HCT116 (cell line): ENCODE measurements at regions not wholly inside any gene's neighbourhood (a gene's known extent, or its start where the extent isn't known, plus 50 kb on each side); places are given as distances from the start of the nearest gene placed in this dataset.

Experiments used
- ATAC-seq: fragments of 200-7000 bp; cut with Tn5 transposase; 2 replicates; pipeline ENCODE4 v1.9.1; 2020; ENCODE audit warnings: mild to moderate bottlenecking, moderate library complexity
- BruUV-seq: library from RNA; stranded (reverse); fragments of 400-500 nt; replicated peaks from 2 replicates; lab custom pipeline; 2021; lab: Mats Ljungman, UMichigan
- CTCF ChIA-PET: fragments of 300-600 bp; sonication (Branson Sonifier 250); formaldehyde crosslinking; loops from one replicate; lab custom pipeline; 2021; ENCODE audit warnings: antibody characterized with exemption; lab: Charles Lee
- POLR2A ChIA-PET: fragments of 300-600, 350-600 bp; sonication (Branson Sonifier 250); formaldehyde crosslinking; loops from one replicate; lab custom pipeline; 2021; ENCODE audit warnings: antibody characterized with exemption; lab: Charles Lee
- RAD21 ChIA-PET, 2 experiments: fragments of 300-600 bp; sonication (Branson Sonifier 250); formaldehyde crosslinking; loops; one replicate each; lab custom pipeline; 2023; ENCODE audit warnings: low total read pairs in 2 of 2; ENCODE audit not compliant: uncharacterized antibody in 2 of 2, unreplicated experiment in 2 of 2, low non-redundant PET in 1 of 2; lab: Charles Lee
- DNase-seq: peaks from one replicate; pipeline ENCODE4 v3.0.0-alpha.2; 2010; ENCODE audit warnings: low read depth, low spot score
- H2AFZ ChIP-seq: fragments of 200-600 bp; shearing (Covaris generic), sonication (generic); 2 replicates; pipeline ENCODE4 v1.6.1; 2017; ENCODE audit warnings: low read depth, mixed run types, mixed read lengths, antibody characterized with exemption, low read length; ENCODE audit not compliant: poor library complexity, severe bottlenecking
- H3K27ac ChIP-seq: 2 replicates; pipeline ENCODE4 v1.5.1; 2012; ENCODE audit warnings: low read depth, low read length
- H3K27me3 ChIP-seq: fragments of 200-600 bp; sonication (generic); 2 replicates; pipeline ENCODE4 v1.6.1; 2016; ENCODE audit warnings: mixed run types, low read length, mixed read lengths; ENCODE audit not compliant: insufficient read depth
- H3K36me3 ChIP-seq, 2 experiments: fragments of 200-500 bp in 1 of 2; fragments of 200-600 bp in 1 of 2; sonication (Bioruptor generic) in 1 of 2; sonication (generic) in 1 of 2; 2 replicates each; pipeline versions ENCODE4 v1.5.1 to v1.6.1; 2014 to 2016; ENCODE audit warnings: low read length in 2 of 2, inconsistent platforms in 1 of 2, mixed read lengths in 1 of 2, mixed run types in 1 of 2; ENCODE audit not compliant: insufficient read depth in 2 of 2, control insufficient read depth in 1 of 2
- H3K4me1 ChIP-seq, 2 experiments: fragments of 200-600 bp in 1 of 2; sonication (generic) in 1 of 2; 2 replicates each; pipeline versions ENCODE4 v1.5.1 to v1.6.1; 2012 to 2017; ENCODE audit warnings: low read length in 2 of 2, inconsistent platforms in 1 of 2, mild to moderate bottlenecking in 1 of 2, mixed read lengths in 1 of 2, mixed run types in 1 of 2, moderate library complexity in 1 of 2; ENCODE audit not compliant: insufficient read depth in 2 of 2, control insufficient read depth in 1 of 2
- H3K4me2 ChIP-seq: fragments of 200-600 bp; sonication (generic); 2 replicates; pipeline ENCODE4 v1.6.1; 2017; ENCODE audit warnings: mixed run types, low read length, mixed read lengths
- H3K4me3 ChIP-seq, 2 experiments: fragments of 200-600 bp in 1 of 2; sonication (generic) in 1 of 2; replicated peaks in 1 of 2; 2 replicates each; pipeline ENCODE4 v1.5.1; 2011 to 2016; ENCODE audit warnings: low read length in 2 of 2, control low read depth in 1 of 2, low read depth in 1 of 2, mild to moderate bottlenecking in 1 of 2, mixed read lengths in 1 of 2, mixed run types in 1 of 2
- H3K79me2 ChIP-seq: fragments of 200-600 bp; sonication (generic); 2 replicates; pipeline ENCODE4 v1.6.1; 2017; ENCODE audit warnings: mild to moderate bottlenecking, mixed run types, low read length, moderate library complexity, mixed read lengths; ENCODE audit not compliant: insufficient read depth
- H3K9ac ChIP-seq: fragments of 200-600 bp; sonication (generic); 2 replicates; pipeline ENCODE4 v1.6.1; 2016; ENCODE audit warnings: low read length, mixed read lengths
- H3K9me2 ChIP-seq: fragments of 200-600 bp; sonication (generic), shearing (Covaris generic); 2 replicates; pipeline ENCODE4 v1.6.1; 2017; ENCODE audit warnings: mixed run types, mild to moderate bottlenecking, moderate library complexity; ENCODE audit not compliant: insufficient read depth
- H3K9me3 ChIP-seq, 2 experiments: fragments of 200-500 bp in 1 of 2; fragments of 200-600 bp in 1 of 2; sonication (Bioruptor generic) in 1 of 2; sonication (generic) in 1 of 2; 2 replicates each; pipeline ENCODE4 v1.6.1; 2014 to 2017; ENCODE audit warnings: low read length in 2 of 2, mixed read lengths in 2 of 2, inconsistent platforms in 1 of 2, low read depth in 1 of 2, mild to moderate bottlenecking in 1 of 2, mixed run types in 1 of 2, moderate library complexity in 1 of 2; ENCODE audit not compliant: control insufficient read depth in 1 of 2, insufficient read depth in 1 of 2
- H4K20me1 ChIP-seq: fragments of 200-600 bp; sonication (generic), shearing (Covaris generic); 2 replicates; pipeline ENCODE4 v1.6.1; 2017; ENCODE audit warnings: mixed run types, mild to moderate bottlenecking, moderate library complexity; ENCODE audit not compliant: insufficient read depth
- CBX3 ChIP-seq: IDR thresholded peaks from 2 replicates; pipeline ENCODE4 v1.6.1; 2012; ENCODE audit warnings: low read depth
- CEBPB ChIP-seq: IDR thresholded peaks from 2 replicates; pipeline ENCODE4 v1.6.1; 2012; ENCODE audit warnings: low read depth
- EGR1 ChIP-seq: IDR thresholded peaks from 2 replicates; pipeline ENCODE4 v1.6.1; 2012; ENCODE audit warnings: low read depth
- ELF1 ChIP-seq: IDR thresholded peaks from 2 replicates; pipeline ENCODE4 v1.6.1; 2012; ENCODE audit warnings: low read depth, borderline replicate concordance
- EZH2 ChIP-seq: fragments of 200-600 bp; sonication (generic); IDR thresholded peaks from 2 replicates; pipeline ENCODE4 v1.6.1; 2017; ENCODE audit warnings: antibody characterized with exemption, mixed run types
- EZH2phosphoT487 ChIP-seq: fragments of 200-600 bp; IDR thresholded peaks from 2 replicates; pipeline ENCODE4 v1.6.1; 2018; ENCODE audit warnings: antibody characterized with exemption, borderline replicate concordance
- JUND ChIP-seq: IDR thresholded peaks from 2 replicates; pipeline ENCODE4 v1.6.1; 2012
- POLR2A ChIP-seq: IDR thresholded peaks from 2 replicates; pipeline ENCODE4 v1.7.0; 2011; ENCODE audit warnings: borderline replicate concordance; ENCODE audit not compliant: insufficient read depth, insufficient read length; ENCODE audit errors: extremely low read depth
- RAD21 ChIP-seq: IDR thresholded peaks from 2 replicates; pipeline ENCODE4 v1.6.1; 2012; ENCODE audit warnings: low read depth, mild to moderate bottlenecking
- SIN3A ChIP-seq: IDR thresholded peaks from 2 replicates; pipeline ENCODE4 v1.6.1; 2012; ENCODE audit warnings: low read depth
- SP1 ChIP-seq: IDR thresholded peaks from 2 replicates; pipeline ENCODE4 v1.6.1; 2012; ENCODE audit warnings: low read depth
- SRF ChIP-seq: IDR thresholded peaks from 2 replicates; pipeline ENCODE4 v1.6.1; 2012; ENCODE audit warnings: low read depth
- TCF7L2 ChIP-seq: IDR thresholded peaks from 2 replicates; pipeline ENCODE4 v1.7.0; 2011; ENCODE audit warnings: borderline replicate concordance, inconsistent platforms; ENCODE audit not compliant: insufficient read depth, insufficient read length; ENCODE audit errors: extremely low read depth
- YY1 ChIP-seq: IDR thresholded peaks from 2 replicates; pipeline ENCODE4 v1.6.1; 2011; ENCODE audit warnings: low read length, low read depth, moderate library complexity, mild to moderate bottlenecking; ENCODE audit not compliant: insufficient replicate concordance; ENCODE audit errors: extremely low read depth
- ZFX ChIP-seq: fragments of 450-650 bp; IDR thresholded peaks from 2 replicates; pipeline ENCODE4 v1.6.1; 2017
- ZNF274 ChIP-seq: fragments of 200-500 bp; sonication (Bioruptor generic); IDR thresholded peaks from 2 replicates; pipeline ENCODE4 v1.6.1; 2014; ENCODE audit warnings: mild to moderate bottlenecking, low read depth, low read length, inconsistent platforms
- intact Hi-C: fragments of 100-400 bp; cut with micrococcal nuclease; formaldehyde crosslinking; loops from 2 replicates; pipeline ENCODE4 v1.10.0; 2022
- TF ChIP-seq, protein P1 (sequence below), 3 experiments: fragments of 200-600 bp in 1 of 3; sonication (generic) in 1 of 3; IDR thresholded peaks in 2 of 3; conservative IDR thresholded peaks in 1 of 3; 2 replicates each; pipeline ENCODE4 v1.5.1; 2012 to 2017; ENCODE audit warnings: low read depth in 2 of 3, low read length in 2 of 3, antibody characterized with exemption in 1 of 3, borderline replicate concordance in 1 of 3, control low read depth in 1 of 3, mild to moderate bottlenecking in 1 of 3, mixed read lengths in 1 of 3, mixed run types in 1 of 3, moderate library complexity in 1 of 3; ENCODE audit not compliant: insufficient read depth in 1 of 3
- TF ChIP-seq, protein P2 (sequence below): IDR thresholded peaks from 2 replicates; pipeline ENCODE4 v1.6.1; 2012; ENCODE audit warnings: low read depth
- TF ChIP-seq, protein P3 (sequence below): IDR thresholded peaks from 2 replicates; pipeline ENCODE4 v1.6.1; 2011; ENCODE audit warnings: mild to moderate bottlenecking, low read length, moderate library complexity; ENCODE audit not compliant: insufficient replicate concordance; ENCODE audit errors: extremely low read depth

GRCh38 chr5:90017239-90017638 is 392.3 kb downstream of the CETN3 start (continued):
- TF ChIP-seq ZFX, result no peak
- TF ChIP-seq SP1, result no peak
- no peak for TF ChIP-seq TCF7L2
- TF ChIP-seq ZNF274, result no peak
- no peak for TF ChIP-seq JUND
- TF ChIP-seq SRF, result no peak
- TF ChIP-seq POLR2A, result no peak
- no peak for TF ChIP-seq CBX3
- TF ChIP-seq, protein P1, sequence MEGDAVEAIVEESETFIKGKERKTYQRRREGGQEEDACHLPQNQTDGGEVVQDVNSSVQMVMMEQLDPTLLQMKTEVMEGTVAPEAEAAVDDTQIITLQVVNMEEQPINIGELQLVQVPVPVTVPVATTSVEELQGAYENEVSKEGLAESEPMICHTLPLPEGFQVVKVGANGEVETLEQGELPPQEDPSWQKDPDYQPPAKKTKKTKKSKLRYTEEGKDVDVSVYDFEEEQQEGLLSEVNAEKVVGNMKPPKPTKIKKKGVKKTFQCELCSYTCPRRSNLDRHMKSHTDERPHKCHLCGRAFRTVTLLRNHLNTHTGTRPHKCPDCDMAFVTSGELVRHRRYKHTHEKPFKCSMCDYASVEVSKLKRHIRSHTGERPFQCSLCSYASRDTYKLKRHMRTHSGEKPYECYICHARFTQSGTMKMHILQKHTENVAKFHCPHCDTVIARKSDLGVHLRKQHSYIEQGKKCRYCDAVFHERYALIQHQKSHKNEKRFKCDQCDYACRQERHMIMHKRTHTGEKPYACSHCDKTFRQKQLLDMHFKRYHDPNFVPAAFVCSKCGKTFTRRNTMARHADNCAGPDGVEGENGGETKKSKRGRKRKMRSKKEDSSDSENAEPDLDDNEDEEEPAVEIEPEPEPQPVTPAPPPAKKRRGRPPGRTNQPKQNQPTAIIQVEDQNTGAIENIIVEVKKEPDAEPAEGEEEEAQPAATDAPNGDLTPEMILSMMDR (IDR thresholded peaks at IDR 0.05 in 2 of 3, conservative IDR thresholded peaks at IDR 0.05 in 1 of 3; ENCODE audit: borderline replicate concordance in 1 of 3, insufficient read depth in 1 of 3, low read depth in 2 of 3, low read length in 2 of 3), result no peak

DNA sequence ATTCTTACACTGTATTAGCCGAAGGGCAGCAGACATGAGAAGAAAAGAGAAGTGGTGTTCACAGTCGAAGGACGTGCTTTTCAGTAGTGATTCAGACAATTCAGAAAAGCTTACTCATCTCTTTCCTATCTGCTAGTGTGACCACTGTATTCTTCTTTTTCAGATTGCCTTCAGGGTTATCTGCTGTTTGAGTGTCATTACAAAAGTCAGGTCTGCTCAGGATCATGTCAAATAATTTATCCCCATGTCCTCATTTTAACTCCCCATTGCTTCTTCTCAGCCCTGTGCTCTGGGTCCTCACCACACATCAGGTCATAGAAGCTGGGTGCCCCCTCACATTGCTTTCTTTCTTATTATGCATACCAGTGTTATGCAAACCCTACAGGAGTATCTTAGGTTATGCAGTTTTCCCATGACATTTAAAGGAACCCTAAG is 394.0 kb downstream of the CETN3 start:
- DNase-seq, result no peak
- no peak overlapping the region for H3K9ac ChIP-seq
- TF ChIP-seq JUND (no peak), EGR1 (no peak), EZH2phosphoT487 (no peak), CBX3 (no peak), TCF7L2 (no peak), RAD21 (no peak), SIN3A (no peak), YY1 (no peak), POLR2A (no peak), CEBPB (no peak), ELF1 (no peak), ZNF274 (no peak), SP1 (no peak), EZH2 (no peak)
- TF ChIP-seq, protein P2, sequence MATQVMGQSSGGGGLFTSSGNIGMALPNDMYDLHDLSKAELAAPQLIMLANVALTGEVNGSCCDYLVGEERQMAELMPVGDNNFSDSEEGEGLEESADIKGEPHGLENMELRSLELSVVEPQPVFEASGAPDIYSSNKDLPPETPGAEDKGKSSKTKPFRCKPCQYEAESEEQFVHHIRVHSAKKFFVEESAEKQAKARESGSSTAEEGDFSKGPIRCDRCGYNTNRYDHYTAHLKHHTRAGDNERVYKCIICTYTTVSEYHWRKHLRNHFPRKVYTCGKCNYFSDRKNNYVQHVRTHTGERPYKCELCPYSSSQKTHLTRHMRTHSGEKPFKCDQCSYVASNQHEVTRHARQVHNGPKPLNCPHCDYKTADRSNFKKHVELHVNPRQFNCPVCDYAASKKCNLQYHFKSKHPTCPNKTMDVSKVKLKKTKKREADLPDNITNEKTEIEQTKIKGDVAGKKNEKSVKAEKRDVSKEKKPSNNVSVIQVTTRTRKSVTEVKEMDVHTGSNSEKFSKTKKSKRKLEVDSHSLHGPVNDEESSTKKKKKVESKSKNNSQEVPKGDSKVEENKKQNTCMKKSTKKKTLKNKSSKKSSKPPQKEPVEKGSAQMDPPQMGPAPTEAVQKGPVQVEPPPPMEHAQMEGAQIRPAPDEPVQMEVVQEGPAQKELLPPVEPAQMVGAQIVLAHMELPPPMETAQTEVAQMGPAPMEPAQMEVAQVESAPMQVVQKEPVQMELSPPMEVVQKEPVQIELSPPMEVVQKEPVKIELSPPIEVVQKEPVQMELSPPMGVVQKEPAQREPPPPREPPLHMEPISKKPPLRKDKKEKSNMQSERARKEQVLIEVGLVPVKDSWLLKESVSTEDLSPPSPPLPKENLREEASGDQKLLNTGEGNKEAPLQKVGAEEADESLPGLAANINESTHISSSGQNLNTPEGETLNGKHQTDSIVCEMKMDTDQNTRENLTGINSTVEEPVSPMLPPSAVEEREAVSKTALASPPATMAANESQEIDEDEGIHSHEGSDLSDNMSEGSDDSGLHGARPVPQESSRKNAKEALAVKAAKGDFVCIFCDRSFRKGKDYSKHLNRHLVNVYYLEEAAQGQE, result no peak
- TF ChIP-seq, protein P3, sequence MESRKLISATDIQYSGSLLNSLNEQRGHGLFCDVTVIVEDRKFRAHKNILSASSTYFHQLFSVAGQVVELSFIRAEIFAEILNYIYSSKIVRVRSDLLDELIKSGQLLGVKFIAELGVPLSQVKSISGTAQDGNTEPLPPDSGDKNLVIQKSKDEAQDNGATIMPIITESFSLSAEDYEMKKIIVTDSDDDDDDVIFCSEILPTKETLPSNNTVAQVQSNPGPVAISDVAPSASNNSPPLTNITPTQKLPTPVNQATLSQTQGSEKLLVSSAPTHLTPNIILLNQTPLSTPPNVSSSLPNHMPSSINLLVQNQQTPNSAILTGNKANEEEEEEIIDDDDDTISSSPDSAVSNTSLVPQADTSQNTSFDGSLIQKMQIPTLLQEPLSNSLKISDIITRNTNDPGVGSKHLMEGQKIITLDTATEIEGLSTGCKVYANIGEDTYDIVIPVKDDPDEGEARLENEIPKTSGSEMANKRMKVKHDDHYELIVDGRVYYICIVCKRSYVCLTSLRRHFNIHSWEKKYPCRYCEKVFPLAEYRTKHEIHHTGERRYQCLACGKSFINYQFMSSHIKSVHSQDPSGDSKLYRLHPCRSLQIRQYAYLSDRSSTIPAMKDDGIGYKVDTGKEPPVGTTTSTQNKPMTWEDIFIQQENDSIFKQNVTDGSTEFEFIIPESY, result no peak

More for the DNA sequence above, 394.0 kb downstream of the CETN3 start:
- BruUV-seq, result no TSS peak
- Histone ChIP-seq H3K4me3 (no peak overlapping the region), H2AFZ (peak overlapping the region; percentile 31), H3K4me1 (no peaks in the 10 kb centered on the region), H3K9me3 (no peaks in the 10 kb centered on the region), H3K9me2 (no peaks in the 10 kb centered on the region), H3K4me2 (no peak overlapping the region), H3K27ac (no peak overlapping the region), H3K27me3 (no peaks in the 10 kb centered on the region), H3K36me3 (no peaks in the 10 kb centered on the region), H3K79me2 (no peaks in the 10 kb centered on the region), H4K20me1 (no peaks in the 10 kb centered on the region)
- ChIA-PET RAD21 (no interaction called here), CTCF (no interaction called here), POLR2A (no interaction called here)
- intact Hi-C loops, result no loop called here
- ATAC-seq, result no peak
